HG03025 (cell line): ENCODE measurements at regions not wholly inside any gene's neighbourhood (a gene's known extent, or its start where the extent isn't known, plus 50 kb on each side); places are given as distances from the start of the nearest gene placed in this dataset.
"Not testable (repeated sequence)": the region's sequence is repeated elsewhere in the genome, so short reads cannot be mapped to it uniquely, and the experiment has no call there.

Source experiments
- ATAC-seq: cut with Tn5 transposase; IDR thresholded peaks from one replicate; pipeline ENCODE4 v1.9.1; 2021; ENCODE audit warnings: mild to moderate bottlenecking, moderate library complexity; ENCODE audit not compliant: unreplicated experiment, low FRiP score

DNA sequence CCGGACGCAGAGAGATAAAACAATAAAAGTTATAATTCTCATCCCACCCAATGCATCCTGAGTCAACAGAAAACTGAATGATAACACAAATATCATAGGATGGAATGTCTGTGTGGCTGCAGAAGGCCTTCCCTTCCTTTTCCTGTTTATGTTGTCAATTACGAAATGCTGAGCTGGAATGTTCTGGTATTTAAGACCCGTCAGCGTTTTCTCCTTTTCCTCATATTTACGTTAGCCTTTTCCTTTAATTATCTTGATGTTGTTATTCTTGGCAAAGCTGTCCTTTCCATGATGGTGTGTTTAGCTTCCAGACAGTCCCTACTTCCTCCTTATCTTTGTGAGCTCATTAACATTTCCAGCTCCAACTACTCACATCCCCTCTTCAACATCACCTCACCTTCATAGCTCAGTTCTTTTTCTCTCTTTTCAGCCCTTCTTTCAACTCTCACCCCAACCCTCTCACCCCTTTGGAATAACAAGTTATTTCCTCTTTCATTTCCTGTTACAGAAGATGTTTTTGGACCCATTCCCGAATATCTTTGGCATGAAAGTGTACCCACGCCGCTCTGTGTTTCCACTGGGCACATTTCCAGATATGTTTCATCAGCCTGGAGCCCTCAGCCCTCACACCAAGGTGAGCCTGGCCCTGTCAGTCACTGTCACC, 221.6 kb downstream of the NR2F1-AS1 start:
- no peak for ATAC-seq

DNA sequence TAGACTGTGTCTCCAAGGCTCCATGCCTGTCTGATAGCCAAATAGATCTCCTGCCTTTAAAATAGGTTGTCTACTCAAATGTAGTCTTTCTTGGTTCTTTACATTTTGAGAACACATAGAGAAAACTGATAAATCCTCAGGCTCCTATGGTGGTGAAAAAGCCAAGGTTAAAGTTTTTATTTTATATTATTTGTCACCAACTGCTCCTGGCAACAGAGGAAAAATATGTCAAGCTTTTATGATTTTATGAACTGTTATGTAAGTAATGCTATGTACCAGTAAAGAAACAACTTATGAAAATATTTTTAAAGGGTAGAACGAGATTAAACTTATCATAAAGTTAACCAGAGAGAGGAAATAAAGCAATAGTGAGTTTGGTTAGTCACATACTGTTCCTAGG, 222.8 kb downstream of the NR2F1-AS1 start:
- no peak for ATAC-seq

DNA sequence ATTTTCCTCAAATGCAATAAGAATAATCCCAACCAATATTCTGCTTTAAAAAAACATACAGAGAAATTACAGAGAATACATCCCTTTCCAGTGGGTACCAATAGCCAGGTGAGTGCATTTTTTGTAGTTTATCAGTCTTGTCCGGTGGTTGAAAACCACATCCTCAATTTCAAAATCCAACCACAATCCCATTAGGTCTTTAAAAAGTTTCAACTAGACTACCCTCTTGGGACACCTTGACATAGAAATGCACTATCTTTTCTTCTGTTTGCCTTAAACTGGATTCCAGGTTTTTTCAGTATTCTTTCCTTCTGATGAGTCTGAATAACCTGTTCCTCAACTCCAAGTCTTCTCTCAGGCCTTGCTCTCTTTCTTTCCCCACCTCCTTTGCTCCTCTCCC, 223.3 kb downstream of the NR2F1-AS1 start:
- ATAC-seq = no peak

DNA sequence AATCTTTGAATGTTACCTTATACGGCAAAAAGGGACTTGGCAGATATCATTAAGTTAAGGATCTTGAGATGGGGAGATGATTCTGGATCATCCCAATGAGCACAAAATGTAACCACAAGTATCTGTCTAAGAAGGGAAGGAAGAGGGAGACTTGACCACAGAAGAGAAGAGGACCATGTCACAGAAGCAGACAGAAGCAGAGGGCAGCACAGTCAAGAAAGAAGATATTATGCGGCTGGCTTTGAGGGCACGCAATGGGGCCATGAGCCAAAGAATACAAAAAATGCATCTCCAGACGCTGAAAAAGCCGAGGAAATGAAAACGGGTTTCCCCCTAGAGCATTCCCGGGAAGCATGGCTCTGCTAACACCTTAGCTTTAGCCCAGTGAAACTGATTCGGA, 225.3 kb downstream of the NR2F1-AS1 start:
- no peak for ATAC-seq

DNA sequence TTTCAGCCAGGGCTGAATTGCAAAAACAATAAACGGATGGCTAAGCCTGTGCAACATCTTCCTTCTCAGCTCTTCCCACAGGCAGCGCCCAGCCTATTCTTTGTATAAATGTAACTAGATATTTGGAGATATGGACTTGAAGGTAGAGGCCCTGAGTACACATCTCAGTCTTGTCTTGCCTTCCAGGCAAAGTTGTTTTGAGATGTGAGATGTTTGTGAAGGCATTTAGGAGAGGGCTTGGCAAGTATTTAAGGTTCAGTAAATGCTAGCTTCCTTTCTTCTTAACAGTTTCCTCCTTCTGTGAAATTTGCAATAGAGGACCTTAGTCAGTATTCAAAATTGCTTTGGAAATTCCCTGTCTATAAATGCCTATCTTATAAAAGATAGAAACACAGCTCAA, 228.8 kb downstream of the NR2F1-AS1 start:
- no peak for ATAC-seq

DNA sequence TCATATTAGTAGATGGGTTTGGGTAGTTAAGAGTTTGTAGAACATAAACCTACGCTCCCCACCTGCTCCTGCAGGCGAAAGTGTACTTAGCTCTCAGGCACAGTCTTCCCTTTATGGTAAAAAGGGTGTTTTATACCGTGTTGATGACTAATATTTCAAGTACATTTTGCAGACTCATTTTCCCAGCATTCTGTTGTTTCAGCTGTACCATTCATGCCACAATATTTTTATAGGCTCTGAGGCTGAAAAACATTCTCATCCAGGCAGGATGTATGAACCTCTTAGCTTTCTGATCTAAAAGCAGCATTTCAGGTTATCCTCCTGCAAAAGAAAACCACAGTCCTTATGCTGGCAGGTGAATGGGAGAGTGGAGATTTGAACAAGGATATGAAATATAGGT, 231.4 kb downstream of the NR2F1-AS1 start:
- no peak for ATAC-seq

DNA sequence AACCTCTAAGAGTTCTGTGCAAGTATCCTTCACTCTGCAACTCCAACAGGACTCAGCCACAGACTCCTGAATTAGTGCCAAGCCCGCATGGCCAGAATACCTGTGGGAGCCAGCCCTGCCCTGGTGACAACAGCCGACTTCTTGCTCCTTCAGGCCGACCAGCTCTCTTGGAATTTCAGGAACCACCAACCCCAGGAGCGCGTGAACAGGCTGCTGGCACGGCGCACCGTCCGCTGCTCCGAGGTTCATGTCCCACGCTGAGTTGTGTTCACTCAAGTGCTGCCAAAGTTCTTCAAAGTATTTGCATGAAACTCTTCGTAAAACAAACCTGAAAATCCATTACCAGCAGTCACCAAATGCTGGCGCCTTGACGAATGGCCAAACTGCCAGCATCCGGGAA, 232.8 kb downstream of the NR2F1-AS1 start:
- ATAC-seq = no peak

DNA sequence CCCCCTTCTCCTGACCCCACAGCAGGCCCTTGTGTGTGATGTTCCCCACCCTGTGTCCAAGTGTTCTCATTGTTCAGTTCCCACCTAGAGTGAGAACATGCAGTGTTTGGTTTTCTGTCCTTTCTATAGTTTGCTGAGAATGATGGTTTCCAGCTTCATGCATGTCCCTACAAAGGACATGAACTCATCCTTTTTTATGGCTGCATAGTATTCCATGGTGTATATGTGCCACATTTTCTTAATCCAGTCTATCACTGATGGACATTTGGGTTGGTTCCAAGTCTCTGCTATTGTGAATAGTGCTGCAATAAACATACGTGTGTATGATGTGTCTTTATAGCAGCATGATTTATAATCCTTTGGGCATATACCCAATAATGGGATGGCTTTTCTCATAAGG, 234.2 kb downstream of the NR2F1-AS1 start:
- not testable (repeated sequence) for ATAC-seq

DNA sequence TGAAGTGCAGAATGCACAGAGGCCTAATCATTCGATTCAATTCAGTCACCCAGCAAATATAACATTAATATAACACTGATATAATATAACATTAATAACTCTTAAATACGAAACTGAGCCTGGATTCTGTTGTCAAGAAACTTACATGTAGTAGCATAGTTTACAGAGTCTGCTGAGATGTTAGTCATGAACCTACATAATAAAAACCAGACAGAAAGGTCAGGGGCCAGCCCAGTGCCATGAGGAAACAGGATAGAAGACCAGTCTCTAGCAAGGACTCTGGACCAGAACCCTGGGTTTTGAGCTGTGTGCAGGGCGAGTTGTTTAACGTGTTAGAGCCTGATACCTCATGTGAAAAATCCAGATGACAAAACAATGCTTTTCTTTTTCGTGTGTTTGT, 234.7 kb downstream of the NR2F1-AS1 start:
- ATAC-seq = no peak

DNA sequence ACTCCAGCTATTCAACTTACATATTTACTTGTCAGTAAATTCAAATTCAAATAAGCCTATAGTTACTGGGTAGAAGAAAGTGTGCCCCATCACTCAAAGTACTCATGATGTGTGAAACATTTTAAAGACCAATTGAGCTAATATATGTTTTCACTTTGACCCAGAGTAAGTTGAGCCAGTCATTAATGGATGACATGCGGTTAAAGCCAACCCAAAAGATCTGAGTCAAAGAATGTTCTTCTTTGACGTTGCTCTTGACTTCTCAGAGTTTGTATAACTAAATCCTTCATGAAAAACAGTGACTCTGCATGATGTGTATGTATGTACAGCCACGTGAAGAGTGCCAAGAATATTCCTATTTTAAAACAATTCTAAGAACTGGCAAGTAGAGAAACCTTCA, 237.4 kb downstream of the NR2F1-AS1 start:
- peak; percentile 44 for ATAC-seq

DNA sequence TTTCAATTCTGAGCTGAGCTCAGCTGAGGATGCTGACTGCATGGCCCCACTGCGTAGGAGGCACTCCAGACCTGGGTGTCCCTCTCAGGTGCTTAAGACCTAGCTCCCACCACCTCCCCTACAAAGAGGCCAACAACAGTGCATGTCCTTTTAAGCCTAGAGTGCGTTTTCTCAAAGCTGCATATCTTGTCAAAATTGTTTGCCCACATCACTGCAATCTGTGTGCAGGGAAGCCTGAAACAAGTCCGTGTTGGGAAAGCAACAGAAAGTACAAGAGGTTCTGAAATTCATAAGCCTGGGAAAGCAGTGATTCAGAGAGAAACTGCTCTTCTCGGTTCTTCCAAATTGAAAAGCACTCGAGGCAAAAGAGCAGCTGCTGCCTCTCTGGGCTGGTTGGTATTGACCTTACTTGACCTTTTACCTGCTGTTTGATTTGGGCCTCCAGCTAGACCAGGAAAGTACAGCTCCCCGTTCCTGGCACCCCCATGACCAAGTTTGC, 238.4 kb downstream of the NR2F1-AS1 start:
- peak; percentile 88 for ATAC-seq

DNA sequence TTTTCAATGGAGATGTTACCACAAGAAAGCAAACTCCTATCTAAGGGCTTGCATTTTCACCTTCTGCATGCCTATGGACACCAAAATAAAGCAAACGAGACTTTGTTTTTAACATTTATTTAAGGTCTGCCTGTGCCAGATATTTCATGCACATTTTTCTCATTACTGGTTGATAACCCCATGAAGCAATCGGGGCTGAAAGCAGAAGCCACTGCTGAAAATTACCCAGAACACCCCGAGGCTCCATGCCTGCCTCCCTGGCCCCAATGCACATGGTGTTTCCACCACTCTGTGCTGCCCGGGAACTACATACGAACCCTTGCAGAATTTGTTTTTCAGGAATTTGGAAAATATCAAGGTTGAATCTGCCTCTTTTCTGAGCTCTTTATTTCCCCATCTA, 240.1 kb downstream of the NR2F1-AS1 start:
- no peak for ATAC-seq

DNA sequence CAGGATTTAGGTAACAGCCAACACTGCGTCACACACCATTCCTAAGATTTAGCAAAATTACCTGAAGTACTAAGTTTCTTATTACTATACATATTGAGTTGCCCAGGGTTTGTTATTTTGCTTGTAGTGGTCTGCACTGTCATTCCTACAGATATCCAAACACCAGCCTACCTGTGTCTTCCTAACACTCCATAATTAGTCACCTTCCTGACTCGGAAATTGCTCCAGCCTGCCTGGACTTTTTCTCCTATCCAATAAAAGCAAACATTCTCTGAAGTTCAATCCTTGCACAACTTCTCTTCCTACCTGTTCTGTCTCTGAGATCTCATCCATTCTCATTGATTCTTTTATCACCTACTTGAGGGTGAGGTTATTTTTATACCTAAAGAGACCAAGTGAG, 243.9 kb downstream of the NR2F1-AS1 start:
- no peak for ATAC-seq

DNA sequence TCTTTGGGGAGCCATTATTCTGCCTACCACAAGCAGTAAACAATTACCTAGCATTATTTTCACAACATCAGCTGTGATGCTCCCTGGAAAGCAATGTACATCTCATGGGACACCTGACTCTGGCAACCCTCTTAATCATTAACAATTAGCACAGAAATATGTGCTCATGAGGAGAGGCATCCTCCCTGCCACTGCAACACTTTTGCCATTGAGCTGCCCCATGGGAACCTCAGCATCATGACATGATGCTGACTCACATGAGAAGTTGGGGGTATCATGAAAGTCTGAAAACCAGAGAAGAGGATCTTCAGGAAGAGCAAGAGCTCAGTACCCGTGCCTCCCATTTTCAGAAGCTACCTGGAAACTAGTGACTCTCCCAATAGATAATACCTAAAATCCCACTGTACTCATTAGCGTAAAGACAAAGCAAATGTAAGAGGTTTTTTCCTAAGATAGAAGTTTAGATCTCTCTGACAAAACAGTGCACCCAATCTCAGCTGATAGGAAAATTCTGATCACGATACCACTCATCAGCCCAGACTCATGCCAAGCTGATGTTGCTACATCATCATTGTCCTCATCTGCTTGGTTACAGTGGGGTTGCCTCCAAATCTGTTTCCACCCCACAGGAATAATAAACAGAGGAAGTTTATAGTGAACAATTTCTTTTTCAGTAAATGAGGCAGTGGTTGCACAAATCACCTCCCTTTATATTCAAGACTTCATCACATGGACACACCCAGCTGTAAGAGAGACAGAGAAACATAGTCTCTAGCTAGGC, 244.5 kb downstream of the NR2F1-AS1 start:
- ATAC-seq = no peak

DNA sequence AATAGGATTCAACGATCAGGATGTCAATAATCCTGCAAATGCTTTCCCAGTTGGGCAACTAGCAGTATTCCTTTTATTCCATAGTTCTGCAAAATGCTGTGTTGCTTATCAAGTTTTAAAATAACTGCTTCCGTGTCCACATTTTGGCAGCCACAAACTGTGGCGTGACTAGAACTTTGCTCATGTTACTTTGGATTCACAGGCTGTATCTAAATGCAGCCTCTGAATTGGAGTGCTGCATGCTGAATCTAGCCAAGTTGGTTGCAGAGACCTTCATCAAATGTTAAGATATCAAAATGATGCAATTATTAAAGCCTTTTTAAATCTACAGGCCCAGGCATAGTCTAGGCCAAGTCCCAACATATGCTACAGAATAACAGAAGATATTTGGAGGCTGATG, 249.2 kb downstream of the NR2F1-AS1 start:
- ATAC-seq = no peak

DNA sequence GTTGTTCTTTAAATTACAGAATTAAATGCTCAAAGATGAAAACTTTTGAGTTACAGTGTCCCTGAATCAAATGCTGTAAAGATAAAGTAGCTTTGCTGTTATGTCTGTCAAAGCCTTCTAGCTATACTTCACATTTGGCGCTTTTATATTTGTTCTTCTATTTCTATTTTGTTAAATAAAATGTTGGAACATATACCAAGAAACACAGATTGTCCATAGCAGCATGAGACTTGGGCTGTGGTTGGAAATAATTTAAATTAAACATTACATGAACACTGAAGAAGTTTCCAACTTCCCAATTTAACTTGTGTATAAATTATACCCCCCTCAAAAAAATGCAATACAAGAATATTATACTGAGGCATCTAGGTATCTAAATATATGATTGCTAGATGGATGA, 249.8 kb downstream of the NR2F1-AS1 start:
- no peak for ATAC-seq

DNA sequence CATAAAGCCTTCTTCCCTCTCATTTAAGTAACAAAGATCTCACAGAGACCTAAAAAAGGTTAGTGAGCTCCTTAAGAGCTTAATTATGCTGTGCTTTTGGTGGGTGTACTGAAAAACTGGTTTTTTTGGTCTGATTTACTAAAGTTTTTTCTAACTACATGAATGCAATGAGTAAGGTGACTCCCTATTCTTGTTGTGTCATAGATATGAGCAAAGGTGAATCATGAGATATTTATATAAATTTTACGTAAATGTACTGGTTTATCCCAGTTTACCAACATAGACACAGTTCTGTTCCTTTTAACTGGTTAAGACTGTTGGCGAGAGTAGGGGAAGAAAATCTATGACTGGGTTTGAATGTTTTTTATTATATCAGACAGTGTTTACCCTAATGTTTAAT, 250.5 kb downstream of the NR2F1-AS1 start:
- no peak for ATAC-seq

DNA sequence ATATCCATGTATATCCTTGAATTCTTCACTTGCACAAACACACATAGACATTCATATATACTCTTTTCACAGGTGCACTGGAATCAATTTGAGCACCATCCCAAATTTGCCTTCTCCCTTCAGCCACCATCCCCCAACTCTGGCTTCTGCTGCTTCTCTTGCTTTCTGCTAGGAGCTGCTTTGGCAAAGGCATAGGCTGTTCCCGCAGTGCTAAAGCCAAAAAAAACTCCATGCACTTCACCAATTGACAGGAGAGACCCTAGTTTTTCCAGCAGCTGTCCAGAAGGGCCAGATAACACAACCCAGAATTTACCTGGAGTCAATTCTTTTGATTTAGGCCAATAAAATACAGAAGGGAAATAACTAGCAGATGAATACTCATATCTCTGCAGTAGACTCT, 251.3 kb downstream of the NR2F1-AS1 start:
- no peak for ATAC-seq

DNA sequence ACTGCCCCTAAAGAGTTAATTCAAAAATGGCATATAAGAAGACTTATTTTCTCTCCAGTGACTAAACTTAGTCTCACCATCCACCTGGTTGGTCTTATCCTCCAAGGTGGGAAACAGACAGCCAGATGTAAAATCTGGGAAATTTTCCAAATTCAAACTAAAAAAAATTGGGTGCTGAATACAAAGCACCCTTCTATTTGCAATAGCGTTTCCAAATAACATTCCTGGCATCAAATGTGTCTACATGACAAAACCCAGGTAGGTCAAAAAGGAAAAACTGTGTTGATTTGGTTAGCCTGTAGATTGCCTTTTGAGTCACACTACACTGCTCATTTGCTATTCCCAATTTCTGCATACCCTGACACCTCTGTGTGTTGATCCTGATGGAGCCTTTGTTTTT, 252.2 kb downstream of the NR2F1-AS1 start:
- ATAC-seq = no peak

DNA sequence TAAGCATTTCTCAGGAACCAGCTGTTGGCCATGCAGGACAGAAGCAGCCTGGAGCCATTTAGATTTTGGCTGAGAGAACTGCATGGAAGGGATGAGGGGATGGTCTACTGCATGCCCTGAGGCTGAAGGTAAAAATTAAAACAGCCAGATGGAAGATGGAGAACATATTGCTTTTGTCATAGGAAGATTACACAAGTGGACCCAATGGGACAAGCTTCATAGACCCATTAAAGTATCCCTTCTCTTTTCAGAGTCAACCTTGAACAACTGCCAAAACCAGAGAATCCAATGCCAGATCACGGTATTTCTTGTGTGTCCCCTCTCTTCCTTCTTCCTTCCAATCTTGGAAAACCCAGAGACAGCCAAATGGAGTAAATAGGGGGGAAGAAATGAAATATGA, 253.4 kb downstream of the NR2F1-AS1 start:
- ATAC-seq = no peak

DNA sequence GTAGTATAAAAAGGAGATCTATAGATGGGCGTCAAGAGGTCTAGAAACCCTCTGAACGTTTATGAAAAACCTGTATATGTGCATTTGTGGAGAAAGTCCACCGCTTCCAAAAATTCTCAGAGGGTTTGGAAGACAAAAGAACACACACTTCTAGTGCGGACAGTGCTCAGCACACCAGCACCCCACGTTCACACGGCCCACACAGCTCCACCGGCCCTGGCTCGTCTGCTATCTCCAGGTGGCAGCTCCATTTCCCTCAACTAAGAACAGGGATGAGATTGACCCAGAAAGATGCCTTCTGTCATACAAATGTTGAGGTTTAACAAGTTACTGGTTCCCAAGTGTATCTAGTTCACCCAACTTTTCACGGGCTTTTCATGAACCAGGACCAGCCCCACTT, 255.1 kb downstream of the NR2F1-AS1 start:
- no peak for ATAC-seq
